ENCODE measurements at regions not wholly inside any gene's neighbourhood (a gene's known extent, or its start where the extent isn't known, plus 50 kb on each side); places are given as distances from the start of the nearest gene placed in this dataset.

DNA sequence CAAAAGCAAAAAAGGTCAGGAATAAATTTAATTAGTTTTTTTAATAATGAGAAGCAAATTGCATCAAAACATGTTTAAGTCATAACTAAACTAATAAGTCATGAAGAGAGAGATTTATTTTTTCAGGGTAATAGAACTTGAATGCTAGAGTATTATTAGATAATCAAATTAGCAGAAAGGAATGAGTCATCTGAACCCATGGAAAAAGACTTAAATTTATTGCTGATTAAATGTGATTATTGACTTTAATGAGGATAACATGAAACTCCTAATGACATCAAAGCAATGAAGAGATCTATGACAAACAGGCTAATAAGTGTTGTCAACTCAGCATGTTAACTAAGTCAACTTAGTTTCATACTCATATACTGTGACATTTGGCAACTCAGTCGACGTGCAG lies 264.2 kb downstream of the USP25 start:
- Mint-ChIP-seq H3K27ac (no peak overlapping the region), H3K4me1 (ENCODE audit: low read depth) (no peaks in the 10 kb centered on the region), H3K4me3 (no peak overlapping the region), H3K27me3 (no peaks in the 10 kb centered on the region), H3K36me3 (no peaks in the 10 kb centered on the region), H3K9me3 (ENCODE audit: low read depth) (no peaks in the 10 kb centered on the region)

DNA sequence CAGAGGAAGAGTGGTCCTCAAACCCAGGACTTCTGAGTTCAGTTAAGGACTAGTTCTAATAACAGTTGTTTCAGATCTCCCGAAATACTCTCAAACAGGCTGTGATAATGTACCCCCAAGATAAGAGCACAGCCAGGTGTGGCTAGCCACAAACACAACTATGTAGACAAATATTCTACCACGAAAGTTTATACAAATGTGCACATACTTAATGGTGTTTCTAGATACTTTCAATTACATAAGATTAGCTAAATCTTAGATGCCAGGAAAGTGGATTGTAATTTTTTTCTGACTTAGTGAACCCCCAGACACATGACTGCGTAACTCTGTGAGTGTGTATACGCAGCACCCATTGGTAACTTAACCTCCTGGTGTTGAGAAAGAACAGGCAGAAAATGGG lies 270.0 kb downstream of the USP25 start:
- no peak overlapping the region for H3K4me3 Mint-ChIP-seq
- no peaks in the 10 kb centered on the region for H3K9me3 Mint-ChIP-seq (ENCODE audit: low read depth)
- H3K36me3 Mint-ChIP-seq, result no peaks in the 10 kb centered on the region
- no peaks in the 10 kb centered on the region for H3K27me3 Mint-ChIP-seq
- H3K4me1 Mint-ChIP-seq (ENCODE audit: low read depth), result no peaks in the 10 kb centered on the region
- H3K27ac Mint-ChIP-seq, result no peak overlapping the region

- Mint-ChIP-seq H3K27ac (no peak overlapping the region), H3K27me3 (no peaks in the 10 kb centered on the region)
Observed at GRCh38 chr21:16002874-16003466, 273.2 kb downstream of the USP25 start.

GRCh38 chr21:16004086-16004485 lies 274.3 kb downstream of the USP25 start:
- Mint-ChIP-seq H3K4me1 (ENCODE audit: low read depth) (no peaks in the 10 kb centered on the region), H3K36me3 (no peaks in the 10 kb centered on the region), H3K9me3 (ENCODE audit: low read depth) (no peaks in the 10 kb centered on the region), H3K27me3 (peaks cover 2% of the 10 kb centered on the region), H3K4me3 (no peak overlapping the region), H3K27ac (no peak overlapping the region)

More at GRCh38 chr21:16002874-16003466, 273.2 kb downstream of the USP25 start:
- no peak overlapping the region for H3K4me3 Mint-ChIP-seq
- no peaks in the 10 kb centered on the region for H3K4me1 Mint-ChIP-seq (ENCODE audit: low read depth)
- H3K9me3 Mint-ChIP-seq (ENCODE audit: low read depth), result no peaks in the 10 kb centered on the region
- H3K36me3 Mint-ChIP-seq, result no peaks in the 10 kb centered on the region

DNA sequence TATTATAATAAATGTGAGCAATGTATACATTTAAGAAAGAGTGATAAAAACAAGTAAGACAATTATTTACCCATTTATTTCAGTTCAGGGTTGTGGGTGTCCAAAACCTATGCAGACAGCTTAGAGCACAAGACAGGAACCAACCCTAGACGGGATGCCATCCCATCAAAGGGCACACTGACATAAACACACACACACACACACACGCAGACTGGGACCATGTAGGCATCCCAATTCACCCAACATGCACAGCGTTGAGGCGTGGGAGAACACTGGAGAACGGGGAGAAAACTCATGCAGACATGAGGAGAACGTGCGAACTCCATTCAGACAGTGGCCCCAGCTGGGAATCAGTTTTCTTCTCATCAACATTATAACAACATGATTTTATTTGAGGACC lies 274.7 kb downstream of the USP25 start:
- peaks cover 2% of the 10 kb centered on the region for H3K27me3 Mint-ChIP-seq
- no peaks in the 10 kb centered on the region for H3K9me3 Mint-ChIP-seq (ENCODE audit: low read depth)
- H3K27ac Mint-ChIP-seq, result no peak overlapping the region
- H3K36me3 Mint-ChIP-seq, result no peaks in the 10 kb centered on the region
- H3K4me3 Mint-ChIP-seq, result no peak overlapping the region
- H3K4me1 Mint-ChIP-seq (ENCODE audit: low read depth), result no peaks in the 10 kb centered on the region

GRCh38 chr21:16005996-16006395 lies 276.2 kb downstream of the USP25 start:
- Mint-ChIP-seq H3K4me3 (no peak overlapping the region), H3K36me3 (no peaks in the 10 kb centered on the region), H3K27me3 (peaks cover 2% of the 10 kb centered on the region), H3K4me1 (ENCODE audit: low read depth) (no peaks in the 10 kb centered on the region), H3K27ac (no peak overlapping the region), H3K9me3 (ENCODE audit: low read depth) (no peaks in the 10 kb centered on the region)

DNA sequence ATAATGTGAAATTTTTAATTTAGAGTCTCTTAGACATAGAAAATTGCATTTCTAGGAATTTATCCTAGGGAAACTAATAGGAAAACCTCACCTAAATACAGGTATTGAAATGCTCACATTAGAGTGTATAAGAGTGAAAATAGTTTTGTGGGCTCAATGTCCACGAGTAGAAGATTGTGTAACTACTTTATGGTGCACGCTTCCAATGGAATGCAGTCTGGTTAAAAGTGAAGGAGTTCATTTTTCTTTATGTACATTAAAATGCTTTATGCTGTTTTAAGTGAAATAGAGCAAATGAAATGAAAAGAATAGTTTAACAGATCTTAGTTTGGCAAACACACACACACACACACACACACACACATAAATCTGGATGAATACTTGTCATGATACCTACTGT lies 278.2 kb downstream of the USP25 start:
- Mint-ChIP-seq H3K4me1 (ENCODE audit: low read depth) (no peaks in the 10 kb centered on the region), H3K27me3 (peaks cover 2% of the 10 kb centered on the region), H3K9me3 (ENCODE audit: low read depth) (no peaks in the 10 kb centered on the region), H3K4me3 (no peak overlapping the region), H3K27ac (no peak overlapping the region), H3K36me3 (no peaks in the 10 kb centered on the region)

GRCh38 chr21:16011719-16012118 lies 281.9 kb downstream of the USP25 start:
- H3K4me1 Mint-ChIP-seq (ENCODE audit: low read depth), result no peaks in the 10 kb centered on the region
- no peaks in the 10 kb centered on the region for H3K36me3 Mint-ChIP-seq

DNA sequence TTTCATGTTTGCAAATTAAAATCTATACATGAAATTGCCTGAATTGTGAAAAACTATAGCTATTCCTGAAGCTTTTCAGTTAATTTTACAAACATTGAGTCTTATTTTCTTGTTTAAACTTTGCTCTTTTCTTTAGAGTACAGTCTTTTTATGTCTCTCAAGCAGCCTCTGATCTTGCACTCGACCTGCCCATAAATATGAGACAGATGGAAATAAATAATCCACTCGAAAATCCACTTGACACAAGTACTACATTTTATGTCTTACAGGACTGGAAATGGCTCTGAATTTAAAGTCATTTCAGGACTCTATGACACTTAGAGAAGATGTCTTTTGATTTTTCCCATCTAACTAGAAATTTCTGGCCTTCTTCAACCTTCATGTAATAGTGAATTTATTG lies 283.8 kb downstream of the USP25 start:
- no peak overlapping the region for H3K4me3 Mint-ChIP-seq
- no peaks in the 10 kb centered on the region for H3K9me3 Mint-ChIP-seq (ENCODE audit: low read depth)
- no peaks in the 10 kb centered on the region for H3K36me3 Mint-ChIP-seq
- H3K27ac Mint-ChIP-seq, result no peak overlapping the region
- no peaks in the 10 kb centered on the region for H3K4me1 Mint-ChIP-seq (ENCODE audit: low read depth)
- H3K27me3 Mint-ChIP-seq, result peaks cover under 1% of the 10 kb centered on the region

More at GRCh38 chr21:16011719-16012118, 281.9 kb downstream of the USP25 start:
- Mint-ChIP-seq H3K27ac (no peak overlapping the region), H3K4me3 (no peak overlapping the region), H3K9me3 (ENCODE audit: low read depth) (no peaks in the 10 kb centered on the region), H3K27me3 (peaks cover 2% of the 10 kb centered on the region)

DNA sequence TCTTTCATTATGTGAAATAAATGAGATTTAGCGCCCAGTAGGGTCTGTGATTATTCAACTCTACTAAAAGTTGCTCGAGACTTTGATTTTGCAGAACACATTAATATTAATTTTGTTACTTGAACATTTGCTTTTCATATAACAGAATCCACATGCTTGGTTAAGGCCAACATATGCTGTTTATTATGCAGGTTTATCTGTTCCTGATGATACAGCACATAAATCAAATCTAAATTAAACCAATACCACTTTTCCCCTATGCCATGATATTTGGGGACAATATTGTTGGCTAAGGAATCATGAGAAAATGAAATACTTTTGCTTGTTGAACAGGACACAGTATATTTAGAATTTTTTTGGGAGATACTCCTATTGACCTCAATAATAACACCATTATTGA lies 291.1 kb downstream of the USP25 start:
- H3K27me3 Mint-ChIP-seq, result no peaks in the 10 kb centered on the region
- no peak overlapping the region for H3K27ac Mint-ChIP-seq
- H3K4me3 Mint-ChIP-seq, result no peak overlapping the region
- H3K4me1 Mint-ChIP-seq (ENCODE audit: low read depth), result no peaks in the 10 kb centered on the region
- no peaks in the 10 kb centered on the region for H3K9me3 Mint-ChIP-seq (ENCODE audit: low read depth)
- H3K36me3 Mint-ChIP-seq, result no peaks in the 10 kb centered on the region

GRCh38 chr21:16022116-16022515 lies 292.3 kb downstream of the USP25 start:
- Mint-ChIP-seq H3K4me3 (no peak overlapping the region), H3K9me3 (ENCODE audit: low read depth) (no peaks in the 10 kb centered on the region), H3K4me1 (ENCODE audit: low read depth) (no peaks in the 10 kb centered on the region), H3K27ac (no peak overlapping the region), H3K36me3 (no peaks in the 10 kb centered on the region), H3K27me3 (no peaks in the 10 kb centered on the region)

GRCh38 chr21:16022921-16023320 lies 293.1 kb downstream of the USP25 start:
- no peak overlapping the region for H3K27ac Mint-ChIP-seq
- no peaks in the 10 kb centered on the region for H3K27me3 Mint-ChIP-seq
- H3K36me3 Mint-ChIP-seq, result no peaks in the 10 kb centered on the region
- no peaks in the 10 kb centered on the region for H3K9me3 Mint-ChIP-seq (ENCODE audit: low read depth)
- no peak overlapping the region for H3K4me3 Mint-ChIP-seq
- H3K4me1 Mint-ChIP-seq (ENCODE audit: low read depth), result no peaks in the 10 kb centered on the region

DNA sequence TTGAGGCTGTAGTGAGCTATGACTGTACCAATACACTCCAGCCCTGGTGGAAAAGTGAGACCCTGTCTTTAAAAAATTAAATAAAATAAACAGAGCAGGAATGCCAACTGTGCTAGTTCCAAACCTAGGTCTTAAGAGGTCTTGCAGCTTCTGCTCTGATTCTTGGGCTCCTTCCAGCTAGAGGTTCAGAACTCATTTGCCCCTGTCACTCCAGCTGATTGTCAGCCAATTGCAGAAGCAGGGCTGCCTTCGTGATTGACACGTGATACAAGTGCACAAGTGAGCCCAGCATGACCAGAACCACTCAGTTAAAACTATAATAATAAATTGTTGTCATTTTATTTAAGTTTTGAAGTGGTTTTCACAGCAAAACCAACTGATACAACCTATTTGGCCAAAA lies 298.4 kb downstream of the USP25 start:
- Mint-ChIP-seq H3K27me3 (no peaks in the 10 kb centered on the region), H3K27ac (no peak overlapping the region), H3K4me3 (no peak overlapping the region), H3K36me3 (no peaks in the 10 kb centered on the region), H3K4me1 (ENCODE audit: low read depth) (no peaks in the 10 kb centered on the region), H3K9me3 (ENCODE audit: low read depth) (no peaks in the 10 kb centered on the region)

DNA sequence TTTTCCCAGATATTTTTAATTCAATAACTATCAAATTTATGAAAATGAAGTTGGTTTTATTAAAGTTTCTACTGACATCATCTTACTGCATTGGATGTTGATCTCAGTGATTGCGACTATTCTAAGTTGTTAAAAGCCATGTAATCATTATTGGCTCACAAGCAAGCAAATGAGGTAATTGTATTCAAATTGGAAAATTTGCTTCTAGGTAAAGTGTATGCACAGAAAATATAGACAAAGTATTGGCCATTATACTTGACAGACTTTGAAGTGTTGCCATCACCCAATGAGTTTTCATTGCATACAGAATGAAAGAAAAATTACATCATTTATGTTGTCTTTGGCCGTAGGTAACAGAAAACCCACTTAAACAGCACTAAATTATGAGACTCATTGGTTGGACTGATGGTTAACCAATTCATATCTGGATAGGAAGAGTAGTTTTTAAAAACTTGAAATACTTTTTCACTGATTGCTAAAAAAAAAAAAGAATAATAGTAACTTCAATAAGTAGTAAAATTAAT lies 299.2 kb downstream of the USP25 start:
- Mint-ChIP-seq H3K4me3 (no peak overlapping the region), H3K27ac (no peak overlapping the region), H3K27me3 (no peaks in the 10 kb centered on the region), H3K9me3 (ENCODE audit: low read depth) (no peaks in the 10 kb centered on the region), H3K4me1 (ENCODE audit: low read depth) (no peaks in the 10 kb centered on the region), H3K36me3 (no peaks in the 10 kb centered on the region)

- H3K4me3 Mint-ChIP-seq, result no peak overlapping the region
- H3K4me1 Mint-ChIP-seq (ENCODE audit: low read depth), result peaks cover 2% of the 10 kb centered on the region
- peaks cover 2% of the 10 kb centered on the region for H3K27me3 Mint-ChIP-seq
- no peaks in the 10 kb centered on the region for H3K9me3 Mint-ChIP-seq (ENCODE audit: low read depth)
- H3K36me3 Mint-ChIP-seq, result no peaks in the 10 kb centered on the region
- no peak overlapping the region for H3K27ac Mint-ChIP-seq
Observed at GRCh38 chr21:16033193-16033592, 303.4 kb downstream of the USP25 start.

DNA sequence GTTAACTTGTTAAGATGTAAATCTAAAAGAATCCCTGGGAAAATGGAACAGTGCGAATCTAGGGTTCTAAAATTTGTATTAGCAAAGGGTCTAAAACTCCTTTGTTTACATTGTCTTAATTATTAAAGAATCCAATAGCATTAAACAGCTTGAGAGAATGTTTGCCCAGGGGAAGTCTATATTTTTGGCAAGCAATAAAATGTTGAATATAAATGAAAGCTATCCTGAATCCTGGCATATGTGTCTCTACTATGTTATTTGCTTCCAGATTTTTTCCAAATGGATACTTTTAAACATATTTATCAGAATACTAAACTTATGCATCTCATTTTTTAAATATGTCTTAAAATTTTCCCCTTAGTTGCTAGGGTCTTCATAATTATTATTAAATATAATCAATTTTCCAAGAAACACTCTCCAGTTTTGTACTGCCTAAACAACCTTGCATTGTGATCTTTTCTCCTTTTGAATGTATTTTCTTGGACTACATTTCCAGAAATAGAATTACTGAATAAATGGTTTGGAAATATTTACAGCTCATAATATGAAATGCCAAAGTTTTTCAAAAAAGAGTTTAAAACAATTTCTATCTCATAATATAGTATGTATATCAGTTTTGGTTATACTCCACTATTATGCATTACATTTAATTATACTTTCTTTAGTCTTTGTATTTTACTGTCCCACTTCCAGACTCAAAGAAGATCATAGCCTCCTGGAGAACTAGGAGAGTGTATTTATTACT lies 304.8 kb downstream of the USP25 start:
- H3K4me1 Mint-ChIP-seq (ENCODE audit: low read depth), result peaks cover 2% of the 10 kb centered on the region
- H3K4me3 Mint-ChIP-seq, result no peak overlapping the region
- H3K9me3 Mint-ChIP-seq (ENCODE audit: low read depth), result peaks cover 4% of the 10 kb centered on the region
- no peaks in the 10 kb centered on the region for H3K36me3 Mint-ChIP-seq
- H3K27ac Mint-ChIP-seq, result no peak overlapping the region
- H3K27me3 Mint-ChIP-seq, result peaks cover 2% of the 10 kb centered on the region

Data from activated naive CD8-positive, alpha-beta T cell (primary cell).